HG03103 (cell line): ENCODE measurements at regions not wholly inside any gene's neighbourhood (a gene's known extent, or its start where the extent isn't known, plus 50 kb on each side); places are given as distances from the start of the nearest gene placed in this dataset.
"Not testable (repeated sequence)": the region's sequence is repeated elsewhere in the genome, so short reads cannot be mapped to it uniquely, and the experiment has no call there.

Experiments used
- ATAC-seq: cut with Tn5 transposase; IDR thresholded peaks from one replicate; pipeline ENCODE4 v1.9.1; 2021; ENCODE audit warnings: low read depth; ENCODE audit not compliant: unreplicated experiment

DNA sequence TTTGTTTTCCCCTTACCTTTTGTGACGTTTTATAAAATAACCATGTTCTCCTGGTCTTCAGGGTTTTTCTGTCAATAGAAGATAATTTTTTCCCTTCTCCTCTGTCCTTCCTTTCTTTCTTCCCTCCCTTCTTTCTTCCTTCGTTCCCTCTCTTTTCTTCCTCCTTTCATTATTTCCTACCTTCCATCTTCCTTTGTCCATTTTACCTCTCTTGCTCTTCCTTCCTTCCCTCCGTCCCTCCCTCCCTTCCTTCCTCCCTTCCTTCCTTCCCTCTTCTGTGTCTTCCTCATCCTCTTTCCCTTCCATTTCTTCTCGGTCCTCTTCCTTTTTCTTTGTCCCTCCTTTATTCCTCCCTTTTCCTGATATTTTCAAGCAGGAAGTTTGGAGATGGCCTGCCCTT, 128.2 kb downstream of the TEX36 start:
- no peak for ATAC-seq

DNA sequence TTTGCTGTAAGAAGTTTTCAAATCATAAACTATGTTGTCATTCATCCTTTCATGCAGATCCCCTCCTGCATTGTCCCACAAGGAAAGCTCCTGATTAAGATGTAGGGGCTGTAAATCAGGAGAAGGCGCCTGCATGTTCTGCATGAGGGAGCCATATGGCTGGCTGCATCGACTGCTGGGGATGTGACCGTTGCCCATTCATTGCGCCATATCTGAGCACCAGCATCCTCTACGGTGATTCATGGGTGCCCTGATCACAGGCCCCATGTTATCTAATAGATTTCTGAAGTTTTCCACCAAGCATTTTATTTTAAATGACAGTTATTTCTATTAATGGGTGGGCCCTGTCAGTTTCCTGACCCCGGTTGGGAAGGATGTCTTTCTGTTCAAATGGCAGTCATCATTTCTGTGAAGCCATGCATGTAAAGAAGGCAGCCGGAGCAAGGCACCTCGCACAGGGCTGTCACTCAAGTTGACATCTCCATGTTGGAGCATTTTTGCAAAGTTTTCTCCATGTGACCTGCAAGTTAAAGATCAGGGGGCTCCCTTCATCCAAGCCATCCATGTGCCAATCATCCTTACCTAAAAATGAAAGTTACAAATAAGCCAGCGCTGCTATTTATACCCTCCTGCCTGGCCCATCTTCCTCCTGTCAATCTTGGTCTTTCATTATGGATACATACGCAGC, 128.8 kb downstream of the TEX36 start:
- ATAC-seq: no peak

DNA sequence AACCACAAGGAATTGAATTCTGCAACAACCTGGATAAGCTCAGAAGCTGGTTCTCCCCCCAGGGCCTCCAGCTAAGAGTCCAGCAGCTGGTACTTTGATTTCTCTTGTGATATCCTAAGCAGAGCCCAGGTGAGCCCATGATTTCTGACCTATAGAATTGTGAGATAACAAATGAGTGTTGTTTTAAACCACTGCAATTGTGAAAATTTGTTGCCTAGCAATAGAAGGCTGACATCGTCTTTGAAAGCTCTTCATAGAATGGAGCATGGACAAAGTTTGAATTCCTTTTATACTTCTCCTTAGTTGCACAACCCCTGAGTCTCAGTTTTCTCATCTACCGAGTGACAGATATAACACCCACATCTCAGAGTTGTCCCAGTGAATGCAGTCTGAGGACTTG, 129.9 kb downstream of the TEX36 start:
- no peak for ATAC-seq

DNA sequence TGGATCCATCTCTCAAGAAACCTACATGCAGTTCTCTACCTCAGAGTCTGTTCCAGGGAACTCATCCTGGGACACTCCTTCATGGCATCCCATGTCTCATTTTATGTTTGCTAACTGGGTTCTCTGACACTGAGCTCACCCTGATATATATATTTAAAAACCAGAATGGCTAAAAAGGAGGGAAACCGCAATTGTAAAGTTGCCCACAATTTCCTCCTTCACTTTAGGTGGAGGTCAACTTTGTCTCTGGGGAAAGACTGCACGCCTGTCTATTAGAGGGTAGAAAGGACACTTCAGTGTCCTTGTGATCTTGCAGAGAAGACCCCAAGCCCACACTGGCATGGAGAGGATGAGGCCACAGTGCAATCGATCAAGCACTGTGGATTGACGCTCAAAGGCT, 131.7 kb downstream of the TEX36 start:
- ATAC-seq: no peak

DNA sequence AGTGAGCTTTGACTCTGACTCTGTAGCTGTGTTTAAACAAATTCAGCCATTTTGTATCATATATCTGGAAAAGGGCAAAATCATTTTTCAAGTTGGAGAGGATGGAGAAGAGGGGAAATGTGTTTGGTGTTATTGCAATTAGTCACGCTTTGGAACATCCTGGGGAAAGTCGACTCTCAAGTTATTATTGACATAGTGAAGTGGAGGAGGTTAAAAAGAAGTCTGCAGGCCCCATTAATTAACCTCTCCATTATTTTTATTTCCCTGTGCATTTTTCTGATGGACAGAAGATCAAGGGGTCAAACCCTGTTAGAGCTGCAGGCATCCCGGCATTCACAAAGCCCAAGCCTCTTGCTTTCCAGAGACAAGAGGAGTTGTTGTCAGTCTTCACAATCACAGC, 132.6 kb downstream of the TEX36 start:
- no peak for ATAC-seq

DNA sequence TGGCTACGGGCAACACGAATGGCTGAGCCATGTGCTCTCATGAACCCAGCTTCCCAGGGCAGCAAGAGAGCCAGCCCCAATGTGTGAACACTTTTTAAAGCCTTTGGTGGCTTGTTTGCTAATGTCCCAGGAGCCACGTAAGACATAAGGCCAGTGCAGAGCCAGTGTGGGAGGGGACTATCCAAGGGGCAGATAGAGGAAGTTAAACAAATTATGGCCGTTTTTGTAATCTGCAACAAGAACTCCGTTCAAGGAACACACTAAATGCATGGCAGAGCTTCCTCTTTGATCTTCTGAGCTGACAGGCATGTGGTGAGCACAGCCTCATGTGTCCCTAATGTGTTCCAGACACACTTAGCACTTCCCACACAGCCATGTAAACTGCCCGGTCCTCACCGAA, 133.3 kb downstream of the TEX36 start:
- ATAC-seq: no peak

DNA sequence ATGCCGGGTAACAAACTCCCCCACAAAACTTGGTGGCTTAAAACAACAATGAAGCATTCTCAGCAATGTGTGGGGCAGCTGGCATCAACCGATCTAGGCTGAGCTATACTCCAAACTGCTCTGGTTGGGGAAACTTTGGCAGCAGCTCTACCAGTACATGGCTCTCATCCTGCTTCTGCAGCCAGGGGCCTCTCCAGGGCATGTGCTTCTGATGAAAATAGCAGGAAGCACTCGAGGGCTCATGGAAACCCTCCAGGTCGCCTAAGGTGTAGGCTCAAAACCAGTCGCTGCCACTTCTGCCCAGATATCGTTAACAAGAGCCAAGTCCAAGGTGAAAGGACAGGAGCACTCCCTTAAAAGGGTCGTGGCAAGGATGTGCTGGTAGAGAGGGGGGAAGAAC, 134.1 kb downstream of the TEX36 start:
- ATAC-seq: no peak

DNA sequence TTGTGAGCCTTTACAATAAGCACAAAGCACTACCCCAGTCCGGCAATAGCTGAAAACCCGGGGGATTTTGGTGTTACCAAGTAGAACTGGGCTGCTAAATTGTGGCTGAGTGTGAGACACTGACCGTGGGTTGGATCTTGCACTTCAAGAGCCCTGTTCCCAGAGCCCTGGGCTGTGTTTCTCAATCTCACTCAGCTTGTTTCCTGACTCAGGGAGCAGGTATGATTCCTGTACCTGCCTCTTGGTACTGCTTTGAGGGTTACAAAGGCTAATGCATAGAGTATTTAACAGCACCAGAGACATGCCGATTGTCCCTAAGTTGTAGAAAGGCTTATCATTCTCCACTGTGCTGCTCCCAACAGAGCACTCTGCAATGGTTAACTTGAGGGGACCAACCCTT, 134.6 kb downstream of the TEX36 start:
- no peak for ATAC-seq

DNA sequence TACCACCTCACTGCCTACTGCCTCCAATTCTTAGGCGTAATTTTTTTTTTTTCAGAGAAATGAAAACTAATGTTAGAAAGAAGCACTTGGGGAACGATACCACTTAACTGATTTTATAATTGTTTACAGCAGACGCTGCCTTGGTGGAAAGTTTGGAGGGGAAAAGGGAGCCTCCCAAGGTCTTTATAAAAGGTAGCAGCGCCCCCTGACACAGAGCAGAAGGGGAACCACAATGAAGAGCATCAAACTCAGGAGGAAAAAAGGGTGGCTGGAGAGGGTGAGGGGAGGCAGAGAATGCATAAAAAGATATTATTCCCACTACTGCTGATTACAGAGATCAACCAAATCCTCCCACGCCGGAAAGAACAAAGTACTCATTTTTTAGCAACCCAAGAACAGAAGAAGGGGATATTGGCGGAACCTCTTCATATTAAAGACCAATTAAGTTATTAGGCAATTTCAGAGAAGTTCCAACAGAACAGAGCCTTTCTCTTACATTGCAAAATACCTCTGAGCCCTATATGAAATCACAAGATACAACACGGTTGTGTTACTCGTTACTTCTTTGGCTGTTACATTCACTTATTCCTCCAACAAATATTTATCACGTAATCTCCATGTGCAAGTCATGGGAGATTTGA, 135.8 kb downstream of the TEX36 start:
- no peak for ATAC-seq

DNA sequence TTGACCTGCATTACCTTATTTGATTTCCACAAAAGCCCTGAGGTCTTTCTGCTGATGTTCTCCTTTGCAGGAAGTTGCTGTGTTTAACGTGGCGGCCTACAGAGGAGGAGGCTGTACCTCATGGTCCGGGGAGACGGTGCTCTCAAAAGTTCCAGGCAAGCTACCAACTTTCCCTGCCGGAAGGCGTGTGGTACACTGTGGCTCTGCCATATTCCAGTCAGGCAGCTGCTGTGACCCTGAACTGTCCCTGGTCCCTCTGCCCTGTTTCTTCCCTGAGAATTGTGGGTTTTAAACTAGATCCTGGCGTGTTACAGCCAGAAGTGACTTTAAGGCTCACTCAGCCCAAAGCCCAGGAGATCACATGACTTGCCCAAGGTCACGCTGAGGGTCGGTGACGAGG, 139.2 kb downstream of the TEX36 start:
- ATAC-seq: no peak

DNA sequence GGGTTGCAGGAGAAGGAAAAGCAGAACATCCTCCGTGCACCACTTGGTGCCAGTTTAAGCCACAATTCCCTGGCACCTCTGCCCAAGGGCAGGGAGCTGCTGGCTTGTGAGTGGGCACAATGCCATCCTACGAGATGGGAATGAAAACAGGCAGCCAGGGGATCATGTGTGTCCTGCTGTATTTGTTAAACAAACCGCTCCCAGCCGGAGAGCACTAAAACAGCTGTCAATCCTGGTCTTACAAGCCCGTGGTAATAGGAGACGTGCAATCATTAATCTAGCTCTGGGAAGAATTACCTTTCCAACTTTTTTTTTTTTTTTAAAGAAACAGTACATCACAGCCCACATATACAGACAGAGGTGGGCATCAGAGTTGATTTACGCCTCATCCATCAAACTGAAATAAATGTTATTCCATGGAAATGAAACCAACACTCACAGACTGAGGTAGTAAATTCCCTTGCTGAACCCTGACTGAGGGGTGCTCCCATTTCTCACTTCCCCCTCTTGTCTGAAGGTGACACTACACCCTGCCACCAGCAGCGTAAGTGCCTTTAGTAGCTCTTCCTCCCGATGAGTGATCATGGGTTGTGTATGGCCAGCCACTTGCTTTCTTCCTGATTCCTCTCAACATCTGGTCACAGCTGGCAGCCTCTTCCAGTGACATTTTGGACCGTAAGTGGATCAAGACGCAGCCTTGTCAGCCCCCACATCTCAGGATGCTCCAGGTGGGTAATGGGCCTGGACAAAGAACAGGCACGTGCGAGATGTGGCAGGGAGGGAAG, 143.8 kb downstream of the TEX36 start:
- no peak for ATAC-seq

DNA sequence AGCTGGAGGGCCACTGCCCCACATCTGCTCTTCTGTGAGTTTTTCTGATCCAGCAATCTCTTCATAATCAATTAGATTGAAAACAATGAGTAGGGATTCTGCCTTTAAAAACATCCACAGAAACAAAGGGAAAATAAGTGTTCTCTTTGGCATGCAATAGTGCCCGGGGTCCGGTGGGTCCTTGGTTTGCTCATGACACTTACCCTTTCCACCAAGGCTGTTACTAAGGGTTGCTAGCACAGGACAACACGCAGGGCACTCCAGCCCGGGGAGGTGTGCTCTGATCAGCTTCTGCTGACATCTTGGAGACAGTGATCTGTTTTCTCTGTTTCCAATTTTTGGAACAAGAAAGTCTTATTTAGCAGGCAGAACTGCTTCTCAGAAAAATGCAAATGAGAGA, 146.7 kb downstream of the TEX36 start:
- ATAC-seq: no peak

DNA sequence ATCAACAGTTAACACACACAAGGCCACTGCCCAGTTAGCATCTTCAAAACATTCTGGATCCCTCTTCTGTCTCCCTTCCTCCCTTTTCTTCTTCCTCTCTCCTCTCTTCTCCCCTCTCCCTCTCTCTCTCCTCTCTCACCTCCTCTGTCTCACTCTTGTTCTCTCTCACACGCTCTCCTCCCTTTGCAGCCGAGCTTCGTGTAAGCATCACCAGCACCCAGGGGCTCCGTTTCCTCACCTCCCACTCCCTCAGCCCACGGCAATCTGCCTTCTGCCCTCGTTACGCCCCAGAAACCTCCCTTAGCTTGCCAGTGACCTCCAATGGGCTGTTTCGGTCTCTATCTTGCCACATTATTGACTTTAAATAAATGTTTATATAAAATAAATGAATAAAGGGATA, 147.4 kb downstream of the TEX36 start:
- ATAC-seq: no peak

DNA sequence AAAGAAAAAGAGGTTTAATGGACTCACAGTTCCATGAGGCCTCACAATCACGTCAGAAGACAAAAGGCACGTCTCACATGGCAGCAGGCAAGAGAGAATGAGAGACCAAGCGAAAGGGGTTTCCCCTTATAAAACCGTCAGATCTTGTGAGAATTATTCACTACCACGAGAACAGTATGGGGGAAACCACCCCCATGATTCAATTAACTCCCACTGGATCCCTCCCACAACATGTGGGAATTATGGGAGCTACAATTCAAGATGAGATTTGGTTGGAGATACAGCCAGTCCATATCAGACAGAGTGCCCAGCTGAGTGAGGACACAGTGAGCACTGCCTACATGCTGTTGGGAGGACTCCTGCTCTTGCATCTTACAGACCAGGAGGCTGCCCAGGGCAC, 148.4 kb downstream of the TEX36 start:
- no peak for ATAC-seq

DNA sequence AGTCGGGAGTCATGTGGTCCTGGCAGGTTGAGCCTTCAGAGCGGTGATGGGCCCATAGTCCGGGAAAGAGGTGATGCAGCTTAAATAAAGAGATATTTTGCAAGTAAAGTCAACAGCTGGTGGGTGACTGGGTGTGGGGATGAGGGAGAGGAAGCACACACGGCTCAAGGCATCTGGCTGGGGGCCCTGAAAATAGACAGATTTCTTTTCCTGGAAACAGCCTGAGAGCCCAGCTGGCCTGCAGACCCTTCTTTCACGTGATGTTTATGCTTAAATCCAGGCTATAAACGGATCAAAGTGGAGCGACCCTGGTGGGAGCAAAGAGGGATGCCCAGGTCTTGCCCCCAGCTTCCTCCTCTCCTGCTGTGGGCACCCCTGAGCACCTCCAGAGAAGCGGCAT, 149.1 kb downstream of the TEX36 start:
- no peak for ATAC-seq

DNA sequence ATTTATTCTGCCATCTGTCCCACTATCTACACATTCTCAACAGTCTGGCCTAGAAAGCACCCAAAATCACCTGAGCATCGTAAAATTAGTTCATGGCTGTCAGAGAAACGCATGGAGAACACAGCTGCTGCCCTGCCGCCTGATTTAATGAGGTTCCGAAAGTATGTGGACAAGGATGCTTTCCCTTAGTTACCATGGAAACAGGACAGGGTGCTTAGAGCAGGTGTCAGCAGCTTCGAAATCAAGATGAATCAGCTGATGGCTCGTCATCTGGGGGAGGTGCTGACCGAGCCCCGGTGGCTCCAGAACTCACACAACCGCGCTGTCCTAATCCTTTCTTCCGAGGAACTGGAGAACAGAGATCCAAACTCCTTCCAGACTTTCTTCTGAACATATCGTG, 151.5 kb downstream of the TEX36 start:
- ATAC-seq: no peak

DNA sequence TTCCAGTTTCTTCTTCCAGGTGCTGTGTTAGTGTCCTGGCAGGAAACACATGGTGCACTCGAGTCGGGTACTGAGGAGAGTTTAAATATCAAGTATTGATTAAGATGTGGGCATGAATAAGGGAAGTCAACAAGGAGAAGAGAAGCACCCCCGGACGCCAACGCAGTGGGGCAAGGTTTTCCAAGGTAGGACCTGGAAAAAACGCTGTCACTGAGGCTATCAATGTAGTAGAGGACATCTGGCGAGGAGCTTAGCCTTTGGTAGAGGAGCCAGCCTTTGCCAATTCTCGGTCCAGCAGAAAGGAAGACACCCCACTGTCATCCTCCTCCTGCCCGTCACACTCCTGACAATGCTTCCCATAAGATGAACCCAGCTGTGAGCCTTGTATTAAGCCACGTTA, 159.6 kb downstream of the TEX36 start:
- no peak for ATAC-seq

DNA sequence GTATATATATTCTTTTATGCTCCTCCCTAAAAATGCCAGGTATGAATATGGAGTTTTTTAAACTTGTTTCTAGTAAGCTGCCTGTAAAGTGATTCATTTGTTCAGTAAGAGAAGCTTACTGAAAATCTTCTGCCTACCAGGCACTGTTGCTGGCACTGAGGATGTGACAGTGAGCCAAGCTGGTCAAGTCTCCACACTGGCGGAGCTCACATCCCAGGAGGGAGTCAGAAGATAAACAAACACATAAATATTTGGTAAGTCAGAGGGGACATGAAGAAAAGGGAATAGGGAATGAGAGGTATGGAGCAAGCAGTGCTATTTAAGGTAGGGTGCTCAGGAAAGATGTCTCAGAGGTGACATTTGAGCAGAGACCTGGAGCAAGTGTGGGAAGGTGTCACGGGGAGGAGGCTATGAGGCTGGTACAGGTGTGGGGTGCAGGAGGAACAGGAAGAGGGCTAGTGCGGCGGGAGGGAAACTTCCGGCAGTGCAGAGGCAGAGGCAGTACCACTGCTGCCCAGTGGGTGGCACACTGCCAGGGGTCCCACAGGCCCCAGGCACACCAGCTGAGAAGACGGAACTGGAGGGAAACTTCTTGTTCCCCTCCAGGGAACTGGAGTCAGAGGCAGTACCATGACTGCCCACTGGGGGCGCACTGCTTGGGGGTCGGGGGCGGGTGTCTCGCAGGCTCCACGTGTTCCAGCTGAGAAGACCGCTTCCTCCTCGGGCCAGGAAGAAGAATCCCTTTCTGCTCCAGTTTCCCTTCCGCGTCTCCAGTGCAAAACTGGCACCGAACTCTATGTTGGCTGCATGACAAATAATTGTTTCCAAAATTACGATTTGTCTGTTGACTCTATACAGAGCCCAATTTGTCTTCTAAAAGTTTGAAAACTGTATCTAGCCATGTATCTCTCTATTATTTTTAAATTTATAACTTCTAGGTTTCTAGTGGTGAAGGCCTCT, 161.0 kb downstream of the TEX36 start:
- ATAC-seq: peak; percentile 98

DNA sequence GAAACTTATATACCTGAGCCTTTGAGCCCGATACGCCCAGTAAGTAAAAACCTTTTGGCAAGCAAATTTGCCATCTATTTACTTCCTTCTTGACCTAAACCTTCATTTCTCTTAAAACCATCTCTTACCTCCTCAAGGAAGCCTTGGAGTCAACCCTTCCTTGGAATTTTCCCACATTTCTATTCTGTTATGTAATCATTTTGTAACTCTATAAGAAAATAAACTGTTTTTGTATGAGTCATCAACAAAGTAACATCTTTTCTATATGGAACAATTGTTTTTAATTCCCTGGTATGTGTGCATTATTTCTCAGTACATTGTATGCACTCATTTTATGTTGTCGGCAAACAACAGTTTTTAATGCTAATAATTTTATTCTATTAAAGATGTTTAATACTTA, 162.0 kb downstream of the TEX36 start:
- no peak for ATAC-seq

DNA sequence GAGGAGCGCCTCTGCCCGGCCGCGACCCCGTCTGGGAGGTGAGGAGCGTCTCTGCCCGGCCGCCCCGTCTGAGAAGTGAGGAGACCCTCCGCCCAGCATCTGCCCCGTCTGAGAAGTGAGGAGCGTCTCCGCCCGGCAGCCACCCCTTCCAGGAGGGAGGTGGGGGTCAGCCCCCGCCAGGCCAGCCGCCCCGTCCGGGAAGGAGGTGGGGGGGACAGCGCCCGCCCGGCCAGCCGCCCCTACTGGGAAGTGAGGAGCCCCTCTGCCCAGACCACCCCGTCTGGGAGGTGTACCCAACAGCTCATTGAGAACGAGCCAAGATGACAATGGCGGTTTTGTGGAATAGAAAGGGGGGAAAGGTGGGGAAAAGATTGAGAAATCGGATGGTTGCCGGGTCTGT, 164.6 kb downstream of the TEX36 start:
- ATAC-seq: not testable (repeated sequence)

DNA sequence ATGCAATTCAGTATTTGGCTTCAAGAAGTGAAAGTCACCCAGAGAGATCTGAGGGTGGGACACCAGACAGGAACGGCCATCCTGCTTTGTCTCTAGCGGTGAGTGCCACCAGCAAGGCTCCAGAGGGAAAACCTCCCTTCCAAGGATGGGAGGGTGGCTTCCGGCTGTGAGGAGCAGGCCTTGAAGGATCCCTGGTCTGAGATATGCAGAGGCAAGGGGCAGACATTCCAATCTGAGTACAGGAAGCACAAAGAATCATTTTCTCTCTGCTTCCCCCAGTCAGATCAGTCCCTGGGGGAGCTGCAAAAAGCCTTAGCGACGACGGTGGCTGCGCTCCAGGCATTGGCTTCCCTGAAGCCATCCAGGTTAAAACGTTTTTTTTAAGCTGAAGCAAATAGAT, 167.4 kb downstream of the TEX36 start:
- no peak for ATAC-seq
